Sigmoid colon (tissue), 6 donors: ENCODE measurements at regions not wholly inside any gene's neighbourhood (a gene's known extent, or its start where the extent isn't known, plus 50 kb on each side); places are given as distances from the start of the nearest gene placed in this dataset.

ENCODE experiments used
- DNase-seq: peaks from one replicate; pipeline ENCODE4 v3.0.0-alpha.2; 2019
- H3K27ac ChIP-seq, 4 donors: fragments of 200-600 bp; sonication (generic); one replicate each; pipeline ENCODE4 v1.5.1; 2016 to 2019; ENCODE audit warnings: mild to moderate bottlenecking in 1 of 4
- H3K27me3 ChIP-seq, 3 donors: fragments of 200-600 bp; sonication (generic); one replicate each; pipeline ENCODE4 v1.5.1; 2019; ENCODE audit warnings: mild to moderate bottlenecking in 1 of 3
- H3K36me3 ChIP-seq, 4 donors: fragments of 200-600 bp; sonication (generic); one replicate each; pipeline ENCODE4 v1.5.1; 2016 to 2019
- H3K4me1 ChIP-seq, 4 donors: fragments of 200-600 bp; sonication (generic); one replicate each; pipeline ENCODE4 v1.5.1; 2017 to 2019
- H3K4me3 ChIP-seq, 4 donors: fragments of 200-600 bp; sonication (generic); one replicate each; pipeline ENCODE4 v1.5.1; 2017 to 2019; ENCODE audit warnings: mild to moderate bottlenecking in 2 of 4, moderate library complexity in 1 of 4
- H3K9me3 ChIP-seq, 4 donors: fragments of 200-600 bp in 3 of 4; sonication (generic) in 3 of 4; one replicate each; pipeline versions ENCODE4 v1.5.1 to v1.6.1; 2013 to 2019
- CTCF ChIP-seq, 4 experiments: fragments of 450-650 bp in 3 of 4; fragments of 200-600 bp in 1 of 4; IDR thresholded peaks; one replicate each; pipeline ENCODE4 v1.5.1; 2016 to 2019; ENCODE audit warnings: antibody characterized with exemption in 4 of 4, mild to moderate bottlenecking in 3 of 4, moderate library complexity in 2 of 4
- EP300 ChIP-seq, 4 donors: sonication (generic); formaldehyde crosslinking; IDR thresholded peaks; one replicate each; pipeline ENCODE4 v1.6.1; 2017; ENCODE audit warnings: antibody characterized with exemption in 4 of 4
- POLR2A ChIP-seq, 2 donors: fragments of 450-650 bp; IDR thresholded peaks; one replicate each; pipeline ENCODE4 v1.6.1; 2016; ENCODE audit warnings: antibody characterized with exemption in 2 of 2, mild to moderate bottlenecking in 2 of 2, moderate library complexity in 2 of 2
- POLR2AphosphoS5 ChIP-seq, 4 donors: sonication (generic); formaldehyde crosslinking; IDR thresholded peaks; one replicate each; pipeline ENCODE4 v1.6.1; 2017; ENCODE audit warnings: antibody characterized with exemption in 4 of 4
- WGBS, 2 donors: extraction: QIAGEN DNeasy Blood & Tissue Kit; methylation state at CpG; one replicate each; pipeline ENCODE4 v1.1.7; 2013; 5-methylcytosine and 5-hydroxymethylcytosine counted together
- intact Hi-C: fragments of 100-400 bp; cut with DNase I; formaldehyde crosslinking; loops from one replicate; pipeline ENCODE4 v1.15.1; 2023
- donor health status: healthy with polysubstance abuse.
- donor health status: healthy.

GRCh38 chr6:66965227-66965626 is 1258.2 kb upstream of the EYS start:
- intact Hi-C loops = no loop called here
- Histone ChIP-seq H3K4me3 (no peak overlapping the region), H3K9me3 (no peaks in the 10 kb centered on the region), H3K27ac (no peak overlapping the region), H3K4me1 (no peaks in the 10 kb centered on the region), H3K27me3 (no peaks in the 10 kb centered on the region), H3K36me3 (no peaks in the 10 kb centered on the region)
- no peak for DNase-seq
- TF ChIP-seq POLR2A (IDR thresholded peaks at IDR 0.05) = no peak
- TF ChIP-seq CTCF (IDR thresholded peaks at IDR 0.05) = no peak
- no peak for TF ChIP-seq EP300 (IDR thresholded peaks at IDR 0.05)
- no peak for TF ChIP-seq POLR2AphosphoS5 (IDR thresholded peaks at IDR 0.05)
- 82 to 85% methylated on average over 2 of the region's 2 CpGs for WGBS, 2 donors

- TF ChIP-seq POLR2A (IDR thresholded peaks at IDR 0.05) (no peak), CTCF (IDR thresholded peaks at IDR 0.05) (no peak), EP300 (IDR thresholded peaks at IDR 0.05) (no peak), POLR2AphosphoS5 (IDR thresholded peaks at IDR 0.05) (no peak)
- Histone ChIP-seq H3K4me3 (no peak overlapping the region), H3K9me3 (no peaks in the 10 kb centered on the region), H3K27me3 (no peaks in the 10 kb centered on the region), H3K36me3 (no peaks in the 10 kb centered on the region), H3K4me1 (no peaks in the 10 kb centered on the region), H3K27ac (no peak overlapping the region)
- intact Hi-C loops = no loop called here
- 57 to 76% methylated on average over 3 of the region's 3 CpGs for WGBS, 2 donors
- no peak for DNase-seq
Measured at GRCh38 chr6:66964216-66964615, 1257.2 kb upstream of the EYS start.

DNA sequence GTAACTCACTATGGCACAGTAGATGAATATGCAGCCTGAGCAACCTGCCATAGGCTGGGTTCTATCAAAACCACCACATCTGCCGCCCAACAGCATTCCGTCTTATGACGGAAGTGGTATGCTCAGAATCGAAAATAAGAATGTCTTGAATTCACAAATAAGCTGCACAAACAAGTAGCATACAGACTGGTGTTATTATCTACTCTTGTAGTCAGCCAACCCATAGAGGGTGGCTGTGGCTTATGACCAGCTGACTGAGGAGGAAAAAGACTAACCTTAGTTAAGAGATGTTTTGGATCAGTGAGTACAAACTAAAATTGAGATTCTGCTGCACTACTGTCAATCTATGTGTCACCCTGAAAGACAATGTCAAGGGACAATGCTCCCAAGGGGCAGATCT is 1255.1 kb upstream of the EYS start:
- Histone ChIP-seq H3K4me1 (no peaks in the 10 kb centered on the region), H3K27ac (no peak overlapping the region), H3K4me3 (no peak overlapping the region), H3K36me3 (no peaks in the 10 kb centered on the region), H3K9me3 (no peaks in the 10 kb centered on the region), H3K27me3 (no peaks in the 10 kb centered on the region)
- TF ChIP-seq CTCF (IDR thresholded peaks at IDR 0.05) = no peak
- TF ChIP-seq POLR2A (IDR thresholded peaks at IDR 0.05) = no peak
- no peak for TF ChIP-seq EP300 (IDR thresholded peaks at IDR 0.05)
- no peak for TF ChIP-seq POLR2AphosphoS5 (IDR thresholded peaks at IDR 0.05)
- WGBS, 2 donors = 90 to 94% methylated on average over 4 of the region's 4 CpGs
- intact Hi-C loops = no loop called here
- no peak for DNase-seq

DNA sequence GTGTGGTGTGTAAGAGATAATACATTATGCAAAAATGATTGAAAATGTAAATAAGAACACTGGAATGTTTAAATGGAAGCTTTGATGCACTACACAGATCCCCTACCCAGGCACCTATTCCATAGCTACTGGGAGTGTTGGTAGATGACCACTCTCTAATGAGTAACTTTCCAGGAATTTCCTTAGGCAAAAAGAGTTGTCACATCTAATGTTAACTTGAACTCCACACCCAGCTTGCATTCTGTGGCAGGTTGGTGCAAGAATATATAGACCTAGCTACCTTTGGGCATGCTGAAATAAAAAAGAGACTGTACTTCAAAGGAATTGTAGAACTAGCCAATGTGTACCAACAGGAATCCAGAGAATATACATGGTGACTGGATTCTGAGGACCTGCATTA is 1254.2 kb upstream of the EYS start:
- no peaks in the 10 kb centered on the region for H3K9me3 ChIP-seq
- intact Hi-C loops = no loop called here
- no peak for TF ChIP-seq POLR2AphosphoS5 (IDR thresholded peaks at IDR 0.05)
- no peak for TF ChIP-seq EP300 (IDR thresholded peaks at IDR 0.05)
- no peak for TF ChIP-seq CTCF (IDR thresholded peaks at IDR 0.05)
- TF ChIP-seq POLR2A (IDR thresholded peaks at IDR 0.05) = no peak
- no peak overlapping the region for H3K27ac ChIP-seq
- no peaks in the 10 kb centered on the region for H3K36me3 ChIP-seq
- no peak for DNase-seq
- H3K27me3 ChIP-seq = no peaks in the 10 kb centered on the region
- no peaks in the 10 kb centered on the region for H3K4me1 ChIP-seq
- H3K4me3 ChIP-seq = no peak overlapping the region

DNA sequence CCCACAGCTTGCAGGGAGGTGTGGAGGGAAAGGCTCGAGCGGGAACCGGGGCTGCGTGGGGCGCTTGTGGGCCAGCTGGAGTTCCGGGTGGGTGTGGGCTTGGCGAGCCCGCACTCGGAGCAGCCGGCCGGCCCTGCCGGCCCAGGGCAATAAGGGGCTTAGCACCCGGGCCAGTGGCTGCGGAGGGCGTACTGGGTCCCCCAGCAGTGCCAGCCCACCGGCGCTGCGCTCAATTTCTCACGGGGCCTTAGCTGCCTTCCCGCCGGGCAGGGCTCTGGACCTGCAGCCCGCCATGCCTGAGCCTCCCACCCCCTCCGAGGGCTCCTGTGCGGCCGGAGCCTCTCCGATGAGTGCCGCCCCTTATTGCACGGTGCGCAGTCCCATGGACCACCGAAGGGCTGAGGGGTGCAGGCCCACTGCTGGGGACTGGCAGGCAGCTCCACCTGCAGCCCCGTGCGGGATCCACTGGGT is 1242.2 kb upstream of the EYS start:
- no peak for DNase-seq
- TF ChIP-seq CTCF (IDR thresholded peaks at IDR 0.05) (no peak), EP300 (IDR thresholded peaks at IDR 0.05) (no peak)
- Histone ChIP-seq H3K4me1 (no peaks in the 10 kb centered on the region), H3K9me3 (peaks cover 0 to under 1% (median 0%) of the 10 kb centered on the region in 4 donors), H3K4me3 (no peak overlapping the region), H3K27me3 (no peaks in the 10 kb centered on the region), H3K27ac (no peak overlapping the region), H3K36me3 (no peaks in the 10 kb centered on the region)
- intact Hi-C loops = no loop called here
- WGBS, 2 donors = 95 to 96% methylated on average over 32 of the region's 32 CpGs
